Kidney (tissue), 13 donors: ENCODE measurements at regions not wholly inside any gene's neighbourhood (a gene's known extent, or its start where the extent isn't known, plus 50 kb on each side); places are given as distances from the start of the nearest gene placed in this dataset.

Source experiments
- DNase-seq, 5 donors: peaks; one replicate each; pipeline ENCODE4 v3.0.0-alpha.2; 2013 to 2020
- FAIRE-seq: peaks from 2 replicates; lab custom pipeline; 2012; peaks lifted over from hg19 to GRCh38; lab: Jason Lieb, UNC
- H3K27ac ChIP-seq, 2 donors: one replicate each; pipeline ENCODE4 v1.7.0; 2013; ENCODE audit warnings: low read depth in 2 of 2, low read length in 2 of 2, inconsistent platforms in 1 of 2
- H3K27me3 ChIP-seq: one replicate; pipeline ENCODE4 v1.7.1; 2013; ENCODE audit warnings: low read length, inconsistent platforms; ENCODE audit not compliant: control insufficient read depth, insufficient read depth
- H3K36me3 ChIP-seq, 3 donors: one replicate each; pipeline versions ENCODE4 v1.7.0 to v1.7.1; 2013; ENCODE audit warnings: low read length in 3 of 3, control low read depth in 1 of 3, inconsistent platforms in 1 of 3; ENCODE audit not compliant: insufficient read depth in 3 of 3, control insufficient read depth in 2 of 3
- H3K4me1 ChIP-seq, 3 donors: one replicate each; pipeline versions ENCODE4 v1.7.0 to v1.7.1; 2013; ENCODE audit warnings: low read length in 3 of 3, inconsistent platforms in 1 of 3, low read depth in 1 of 3; ENCODE audit not compliant: control insufficient read depth in 2 of 3, insufficient read depth in 2 of 3
- H3K4me3 ChIP-seq, 3 donors: one replicate each; pipeline versions ENCODE4 v1.7.0 to v1.8.1; 2013; ENCODE audit warnings: low read length in 3 of 3, control low read depth in 1 of 3, inconsistent platforms in 1 of 3
- H3K9ac ChIP-seq, 3 donors: one replicate each; pipeline versions ENCODE4 v1.7.0 to v1.7.1; 2013; ENCODE audit warnings: low read length in 3 of 3, control low read depth in 1 of 3, inconsistent platforms in 1 of 3
- H3K9me3 ChIP-seq, 3 donors: one replicate each; pipeline versions ENCODE4 v1.7.0 to v1.7.1; 2013; ENCODE audit warnings: low read length in 3 of 3, control low read depth in 1 of 3, inconsistent platforms in 1 of 3; ENCODE audit not compliant: control insufficient read depth in 2 of 3, insufficient read depth in 1 of 3
- CTCF ChIP-seq: IDR thresholded peaks from 3 replicates; pipeline ENCODE4 v1.5.1; 2012; ENCODE audit warnings: mild to moderate bottlenecking, moderate library complexity, borderline replicate concordance; ENCODE audit not compliant: insufficient read depth; ENCODE audit errors: extremely low read depth
- intact Hi-C: fragments of 100-400 bp; cut with DNase I; formaldehyde crosslinking; loops from one replicate; pipeline ENCODE4 v1.11.1; 2022
- donor health status: control.
- donor health status: control.
- donor health status: control.
- donor health status: control.
- donor health status: control.
- donor health status: DM: yes; HTN: yes; CAD: no.
- donor health status: Normal renal cell carcinoma (clear cell type).

DNA sequence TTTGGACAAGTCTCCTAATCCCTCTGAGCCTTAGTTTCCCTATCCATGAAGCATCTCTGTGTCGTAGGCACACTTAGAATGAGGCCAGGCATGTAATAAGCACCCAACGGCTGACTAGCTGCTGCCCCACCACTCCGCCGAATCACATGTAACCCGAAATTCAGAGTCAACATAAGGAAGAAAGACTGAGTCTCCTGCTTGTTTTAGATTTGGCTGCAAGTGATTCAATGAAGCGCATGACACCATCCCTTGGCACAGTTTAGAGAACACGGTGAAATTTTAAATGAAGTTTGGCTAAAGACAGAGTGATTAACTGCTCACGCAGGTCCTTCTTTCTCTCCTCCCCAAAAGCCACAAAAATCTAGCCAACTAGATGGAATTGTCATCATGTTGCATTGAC is 279.2 kb downstream of the TLE3 start:
- Histone ChIP-seq H3K4me1 (no peaks in the 10 kb centered on the region), H3K27me3 (no peaks in the 10 kb centered on the region), H3K4me3 (no peak overlapping the region), H3K9ac (no peak overlapping the region), H3K36me3 (no peaks in the 10 kb centered on the region), H3K9me3 (no peaks in the 10 kb centered on the region), H3K27ac (no peak overlapping the region)
- intact Hi-C loops, result no loop called here
- no peak for TF ChIP-seq CTCF
- DNase-seq (no peak), FAIRE-seq (no peak)

- no peaks in the 10 kb centered on the region for H3K9me3 ChIP-seq
- intact Hi-C loops, result no loop called here
- no peak for FAIRE-seq
- no peak overlapping the region for H3K4me3 ChIP-seq
- no peak overlapping the region for H3K9ac ChIP-seq
- TF ChIP-seq CTCF, result no peak
- H3K27ac ChIP-seq, result no peak overlapping the region
- DNase-seq, result no peak
- H3K4me1 ChIP-seq, result no peaks in the 10 kb centered on the region
- no peaks in the 10 kb centered on the region for H3K36me3 ChIP-seq
- H3K27me3 ChIP-seq, result no peaks in the 10 kb centered on the region
These were observed 278.3 kb downstream of the TLE3 start for GRCh38 chr15:69819371-69819770.

- intact Hi-C loops, result no loop called here
- Histone ChIP-seq H3K4me3 (no peak overlapping the region), H3K27ac (no peak overlapping the region), H3K36me3 (no peaks in the 10 kb centered on the region), H3K4me1 (no peaks in the 10 kb centered on the region), H3K27me3 (no peaks in the 10 kb centered on the region), H3K9me3 (no peaks in the 10 kb centered on the region), H3K9ac (no peak overlapping the region)
- FAIRE-seq (no peak), DNase-seq (peak in 4 of 5 donors; percentile 69 to 87 (median 74))
- TF ChIP-seq CTCF, result no peak
These were observed 276.9 kb downstream of the TLE3 start for GRCh38 chr15:69820819-69821218.

DNA sequence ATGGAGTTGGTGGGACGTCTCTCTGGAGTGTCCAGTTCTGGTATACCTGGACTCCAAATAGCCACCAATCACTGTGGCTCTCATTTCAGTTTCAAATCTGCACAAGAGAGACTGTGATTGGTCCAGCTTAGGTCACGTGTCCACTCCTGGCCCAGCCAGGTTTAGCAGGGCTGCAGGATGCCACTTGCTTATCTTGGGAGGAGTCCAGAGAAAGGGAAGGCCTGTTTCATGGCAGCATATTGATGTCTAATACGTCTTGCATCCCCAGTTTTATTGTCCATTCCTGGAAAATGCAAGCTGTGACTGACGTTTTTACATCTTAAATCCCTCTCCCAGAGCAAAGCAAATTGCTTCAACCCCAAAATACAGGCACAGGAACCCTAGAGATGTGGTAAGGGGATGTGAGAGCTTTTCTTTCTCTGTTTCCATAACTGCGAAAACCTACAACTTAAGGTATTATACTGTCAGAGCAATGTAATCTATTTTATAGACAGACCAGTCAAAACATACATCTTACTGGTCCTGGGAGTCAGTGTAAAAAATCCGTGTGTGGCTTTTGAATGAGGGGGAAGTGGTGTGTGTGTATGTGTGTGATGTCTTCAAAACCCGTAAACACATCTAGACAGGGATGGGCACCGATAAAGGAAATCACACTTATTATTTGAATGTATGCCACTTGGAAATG is 274.4 kb downstream of the TLE3 start:
- no peak overlapping the region for H3K4me3 ChIP-seq
- FAIRE-seq, result no peak
- H3K27ac ChIP-seq, result no peak overlapping the region
- no peaks in the 10 kb centered on the region for H3K27me3 ChIP-seq
- intact Hi-C loops, result no loop called here
- no peaks in the 10 kb centered on the region for H3K36me3 ChIP-seq
- no peaks in the 10 kb centered on the region for H3K9me3 ChIP-seq
- no peak overlapping the region for H3K9ac ChIP-seq
- H3K4me1 ChIP-seq, result no peaks in the 10 kb centered on the region
- peak in 3 of 5 donors; percentile 43 to 84 (median 66) for DNase-seq
- TF ChIP-seq CTCF, result no peak
